HG03108 (cell line): ENCODE measurements at regions not wholly inside any gene's neighbourhood (a gene's known extent, or its start where the extent isn't known, plus 50 kb on each side); places are given as distances from the start of the nearest gene placed in this dataset.
"Not testable (repeated sequence)": the region's sequence is repeated elsewhere in the genome, so short reads cannot be mapped to it uniquely, and the experiment has no call there.

Source experiments
- ATAC-seq: cut with Tn5 transposase; IDR thresholded peaks from one replicate; pipeline ENCODE4 v1.9.1; 2021; ENCODE audit warnings: moderate library complexity; ENCODE audit not compliant: unreplicated experiment

DNA sequence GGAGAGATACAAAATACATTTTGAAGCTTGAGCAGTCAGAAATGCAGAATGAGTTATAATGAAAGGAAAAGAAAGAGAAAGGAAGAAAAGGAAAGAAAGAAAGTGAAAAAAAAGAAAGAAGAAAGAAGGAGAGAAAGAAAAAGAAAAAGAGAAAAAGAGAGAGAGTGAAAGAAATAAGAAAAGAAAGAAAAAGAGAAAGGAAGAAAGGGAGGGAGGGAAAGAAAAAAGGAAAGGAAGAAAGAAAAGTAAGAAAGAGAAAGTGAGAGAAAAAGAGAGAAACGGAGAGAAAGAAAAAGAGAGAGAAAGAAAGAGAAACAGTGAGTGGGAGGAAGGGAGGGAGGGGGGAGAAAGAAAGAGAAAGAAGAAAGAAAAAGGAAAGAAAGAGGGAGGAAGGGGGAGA, 549.9 kb downstream of the GALC start:
- no peak for ATAC-seq

GRCh38 chr14:87437158-87437557, 555.8 kb downstream of the GALC start:
- no peak for ATAC-seq

- no peak for ATAC-seq
Measured at GRCh38 chr14:87434680-87435079, 558.3 kb downstream of the GALC start.

GRCh38 chr14:87434011-87434410, 559.0 kb downstream of the GALC start:
- no peak for ATAC-seq

- no peak for ATAC-seq
Measured at GRCh38 chr14:87432698-87433097, 560.3 kb downstream of the GALC start.

DNA sequence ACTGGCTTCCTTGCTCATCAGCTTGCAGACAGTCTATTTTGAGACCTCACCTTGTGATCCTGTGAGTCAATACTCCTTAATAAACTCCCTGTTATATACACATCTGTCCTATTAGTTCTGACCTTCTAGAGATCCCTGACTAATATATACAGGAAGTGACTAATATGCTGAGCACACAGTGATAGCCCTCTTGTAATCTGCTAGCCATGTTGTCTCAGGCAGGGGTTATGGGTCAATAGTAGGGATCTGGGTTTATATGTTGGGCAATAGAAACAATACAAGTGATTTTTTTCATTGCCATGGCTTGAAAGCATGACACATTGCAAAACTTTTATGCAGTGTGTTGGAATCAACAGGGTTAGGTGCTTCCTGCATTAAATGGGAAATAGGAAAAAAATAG, 562.2 kb downstream of the GALC start:
- ATAC-seq, result no peak

DNA sequence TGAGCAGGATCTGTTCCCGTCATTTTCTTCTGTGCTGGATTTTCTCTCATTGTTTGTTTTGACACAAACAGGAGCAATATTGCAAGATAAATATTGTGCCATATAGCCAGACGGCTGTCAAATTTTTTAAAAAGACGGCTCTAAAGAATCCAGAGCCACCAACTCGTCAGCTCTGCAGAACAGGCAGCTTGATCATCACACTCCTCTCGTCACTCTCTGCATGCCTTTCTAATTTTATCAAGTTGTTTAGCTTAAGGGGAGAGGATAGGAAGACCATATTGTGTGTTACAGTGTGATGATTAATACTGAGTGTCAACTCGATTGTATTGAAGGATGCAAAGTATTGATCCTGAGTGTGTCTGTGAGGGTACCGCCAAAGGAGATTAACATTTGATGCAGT, 562.8 kb downstream of the GALC start:
- ATAC-seq, result no peak

DNA sequence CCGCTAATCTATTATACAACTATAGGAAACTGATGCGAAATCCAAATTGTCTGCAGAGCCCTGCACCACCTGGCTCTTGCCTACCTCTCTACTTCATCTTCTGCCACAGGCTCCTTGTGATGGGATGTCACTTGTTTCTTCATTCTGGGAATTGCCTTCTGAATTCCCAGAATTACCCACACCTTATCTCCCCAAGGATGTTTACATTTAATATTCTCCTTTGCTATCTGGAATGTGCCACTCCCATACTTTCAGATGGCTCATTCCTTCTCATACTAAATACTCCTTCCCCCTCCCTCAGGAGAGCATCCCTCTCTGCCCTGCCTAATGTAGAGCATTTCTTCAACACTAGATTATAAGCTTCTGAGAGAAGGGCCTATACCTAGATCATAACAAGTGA, 573.1 kb downstream of the GALC start:
- no peak for ATAC-seq

DNA sequence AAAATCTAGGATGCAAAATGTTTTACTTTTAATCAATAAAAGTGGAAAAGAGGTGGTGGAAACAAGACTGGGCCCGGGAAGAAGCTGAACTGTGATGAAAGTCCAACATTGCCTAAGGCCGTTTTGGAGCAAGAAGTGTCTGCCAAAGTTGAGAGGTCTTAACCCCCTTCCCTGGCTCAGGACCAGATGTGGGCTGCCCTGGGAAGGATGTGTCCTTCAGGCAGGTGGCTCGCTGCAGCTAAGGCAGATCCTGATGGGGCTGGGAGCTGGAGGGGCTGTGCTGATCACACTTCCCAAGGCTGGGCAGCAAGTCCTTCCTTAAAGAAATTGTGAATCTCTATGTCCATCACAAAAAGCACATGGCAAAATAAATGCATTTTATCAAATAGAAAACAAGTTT, 581.6 kb downstream of the GALC start:
- no peak for ATAC-seq

GRCh38 chr14:87409393-87409792, 583.6 kb downstream of the GALC start:
- ATAC-seq, result no peak

GRCh38 chr14:87407344-87407743, 585.6 kb downstream of the GALC start:
- no peak for ATAC-seq

GRCh38 chr14:87405563-87405962, 587.4 kb downstream of the GALC start:
- no peak for ATAC-seq

GRCh38 chr14:87397499-87397898, 595.5 kb downstream of the GALC start:
- no peak for ATAC-seq

GRCh38 chr14:87391066-87391465, 601.9 kb downstream of the GALC start:
- ATAC-seq, result no peak

DNA sequence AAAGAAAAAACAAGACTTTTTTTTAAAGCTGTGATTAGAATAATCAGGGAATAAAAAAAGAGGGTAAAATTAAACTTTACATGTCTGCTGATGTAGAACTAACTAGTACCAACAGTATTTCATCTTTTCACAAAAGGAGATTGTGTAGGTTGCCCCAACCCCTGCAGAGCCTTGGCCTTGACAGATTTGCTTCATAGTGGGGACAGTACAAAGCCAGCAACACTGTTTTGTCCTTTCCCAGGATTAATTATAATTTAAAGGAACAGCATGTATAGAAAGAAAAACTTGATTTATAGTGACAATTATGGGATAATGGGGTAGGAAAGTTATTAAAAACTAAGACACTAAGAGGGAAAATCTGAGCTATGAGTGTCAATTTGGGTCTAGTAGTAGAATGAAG, 604.0 kb downstream of the GALC start:
- no peak for ATAC-seq

- ATAC-seq, result no peak
Measured at GRCh38 chr14:87387806-87388205, 605.2 kb downstream of the GALC start.

GRCh38 chr14:87386524-87386923, 606.5 kb downstream of the GALC start:
- ATAC-seq, result no peak

- ATAC-seq, result no peak
Measured at GRCh38 chr14:87380054-87380453, 612.9 kb downstream of the GALC start.

DNA sequence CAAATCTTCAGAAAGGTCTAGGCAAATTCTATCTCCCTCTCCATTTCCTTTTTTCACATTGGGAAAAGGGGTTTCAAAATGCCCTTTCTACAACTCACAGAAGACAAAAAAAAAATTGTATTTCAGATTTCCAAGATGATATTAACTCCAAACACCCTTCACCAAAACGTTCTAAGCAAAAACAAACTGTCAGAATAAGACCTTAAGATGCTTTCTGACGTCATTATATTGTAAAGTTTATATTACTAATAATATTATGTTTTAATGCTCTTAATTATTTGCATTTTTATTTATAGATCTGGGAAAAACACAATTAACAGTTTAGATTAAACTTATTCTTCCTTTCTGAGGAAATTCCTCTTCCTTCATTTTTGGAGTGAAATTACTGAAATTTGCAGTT, 624.2 kb downstream of the GALC start:
- no peak for ATAC-seq

DNA sequence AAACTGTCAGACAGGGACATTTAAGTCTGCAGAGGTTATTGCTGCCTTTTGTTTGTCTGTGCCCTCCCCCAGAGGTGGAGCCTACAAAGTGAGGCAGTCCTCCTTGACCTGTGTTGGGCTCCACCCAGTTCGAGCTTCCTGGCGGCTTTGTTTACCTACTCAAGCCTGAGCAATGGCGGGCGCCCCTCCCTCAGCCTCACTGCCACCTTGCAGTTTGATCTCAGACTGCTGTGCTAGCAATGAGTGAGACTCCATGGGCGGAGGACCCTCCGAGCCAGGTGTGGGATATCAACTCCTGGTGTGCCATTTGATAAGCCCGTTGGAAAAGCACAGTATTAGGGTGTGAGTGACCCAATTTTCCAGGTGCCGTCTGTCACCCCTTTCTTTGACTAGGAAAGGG, 632.7 kb downstream of the GALC start:
- ATAC-seq, result not testable (repeated sequence)

DNA sequence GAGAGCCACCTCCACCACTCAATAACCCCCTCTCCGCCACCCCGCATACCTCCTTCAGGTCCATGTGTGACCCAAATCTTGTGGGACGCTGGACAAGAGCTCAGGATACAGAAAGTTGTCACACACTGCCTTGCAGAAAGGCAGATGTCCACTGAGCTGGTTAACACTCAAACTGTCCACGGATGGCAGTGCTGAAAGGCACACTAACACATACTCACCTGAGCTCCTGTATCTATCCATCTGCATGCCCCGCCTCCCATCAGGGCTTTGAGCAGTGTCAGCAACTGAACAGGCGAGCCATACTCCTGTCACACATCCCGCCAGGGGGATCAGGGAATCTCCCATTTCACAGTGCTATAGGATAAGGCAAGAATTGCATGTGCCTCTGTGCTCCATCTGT, 642.0 kb downstream of the GALC start:
- no peak for ATAC-seq

GRCh38 chr14:87349921-87350320, 643.1 kb downstream of the GALC start:
- ATAC-seq, result no peak

DNA sequence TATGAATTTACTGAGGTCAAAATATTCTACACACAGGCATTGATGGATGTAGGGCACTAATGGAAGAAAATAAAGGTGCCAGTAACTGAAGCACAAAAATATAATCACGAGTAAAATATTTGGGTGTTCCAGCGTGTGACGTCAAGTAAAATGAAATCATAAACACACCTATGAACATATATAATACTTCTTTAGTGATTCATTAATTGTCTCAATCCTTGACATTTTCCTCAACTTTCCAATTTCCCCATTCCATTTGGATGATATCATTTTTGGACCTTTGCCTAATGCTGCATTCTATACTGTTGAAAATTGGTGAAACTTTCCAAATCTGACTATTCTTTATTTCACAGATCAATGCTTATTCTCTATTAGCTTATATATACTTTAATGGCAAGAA, 649.3 kb downstream of the GALC start:
- no peak for ATAC-seq
